Smooth muscle cell (in vitro differentiated cells): ENCODE measurements at regions not wholly inside any gene's neighbourhood (a gene's known extent, or its start where the extent isn't known, plus 50 kb on each side); places are given as distances from the start of the nearest gene placed in this dataset.

Experiments
- DNase-seq: peaks from one replicate; lab custom pipeline; 2025; ENCODE audit not compliant: unreplicated experiment; lab: John Stamatoyannopoulos, UW
- H2AFZ ChIP-seq: fragments of 200-600 bp; sonication (generic); 2 replicates; pipeline ENCODE4 v1.6.0; 2016; ENCODE audit warnings: antibody characterized with exemption, low read depth, mild to moderate bottlenecking
- H3F3A ChIP-seq: fragments of 200-600 bp; sonication (generic); 2 replicates; pipeline ENCODE4 v1.6.0; 2017; ENCODE audit warnings: antibody characterized with exemption, low read depth
- H3K27ac ChIP-seq: fragments of 200-600 bp; sonication (generic); 2 replicates; pipeline ENCODE4 v1.5.1; 2016; ENCODE audit warnings: low read depth, mild to moderate bottlenecking
- H3K27me3 ChIP-seq: fragments of 200-600 bp; sonication (generic); 2 replicates; pipeline ENCODE4 v1.6.1; 2016; ENCODE audit warnings: low read depth, mild to moderate bottlenecking
- H3K36me3 ChIP-seq: fragments of 200-600 bp; sonication (generic); 2 replicates; pipeline ENCODE4 v1.5.1; 2016; ENCODE audit warnings: low read depth
- H3K4me1 ChIP-seq: fragments of 200-600 bp; sonication (generic); 2 replicates; pipeline ENCODE4 v1.5.1; 2016; ENCODE audit warnings: low read depth
- H3K4me2 ChIP-seq: fragments of 200-600 bp; sonication (generic); 2 replicates; pipeline ENCODE4 v1.6.0; 2016; ENCODE audit warnings: mild to moderate bottlenecking
- H3K4me3 ChIP-seq: fragments of 200-600 bp; sonication (generic); 2 replicates; pipeline ENCODE4 v1.5.1; 2016; ENCODE audit warnings: mild to moderate bottlenecking
- H3K79me2 ChIP-seq: fragments of 200-600 bp; sonication (generic); 2 replicates; pipeline ENCODE4 v1.6.0; 2016; ENCODE audit warnings: low read depth, mild to moderate bottlenecking
- H3K9ac ChIP-seq: fragments of 200-600 bp; sonication (generic); 2 replicates; pipeline ENCODE4 v1.6.0; 2016; ENCODE audit warnings: low read depth
- H3K9me3 ChIP-seq: fragments of 200-600 bp; sonication (generic); replicated peaks from 2 replicates; pipeline ENCODE4 v1.5.1; 2016; ENCODE audit warnings: low read depth
- H4K20me1 ChIP-seq: fragments of 200-600 bp; sonication (generic); 2 replicates; pipeline ENCODE4 v1.6.0; 2016; ENCODE audit warnings: low read depth
- CTCF ChIP-seq: fragments of 200-600 bp; sonication (generic); IDR thresholded peaks from 2 replicates; pipeline ENCODE4 v1.5.1; 2017; ENCODE audit warnings: borderline replicate concordance, mild to moderate bottlenecking, antibody characterized with exemption; ENCODE audit not compliant: insufficient read depth, poor library complexity, severe bottlenecking
- whole genome bisulfite sequencing: methylation state at CpG from one replicate; pipeline ENCODE4 v1.1.7; 2016; ENCODE audit warnings: low lambda C conversion rate; 5-methylcytosine and 5-hydroxymethylcytosine counted together

GRCh38 chr4:97330917-97331316 is 812.4 kb downstream of the STPG2 start:
- H3K36me3 ChIP-seq = no peaks in the 10 kb centered on the region
- H3K27ac ChIP-seq = no peak overlapping the region
- H3K4me3 ChIP-seq = no peak overlapping the region
- 15% methylated on average over 1 of the region's 1 CpG for WGBS
- peaks cover 9% of the 10 kb centered on the region for H3K4me1 ChIP-seq
- no peak overlapping the region for H2AFZ ChIP-seq
- no peaks in the 10 kb centered on the region for H3K27me3 ChIP-seq
- no peak overlapping the region for H3K4me2 ChIP-seq
- H3F3A ChIP-seq = no peaks in the 10 kb centered on the region
- no peaks in the 10 kb centered on the region for H4K20me1 ChIP-seq
- H3K79me2 ChIP-seq = no peaks in the 10 kb centered on the region
- no peak for TF ChIP-seq CTCF
- H3K9ac ChIP-seq = no peak overlapping the region
- no peaks in the 10 kb centered on the region for H3K9me3 ChIP-seq
- no peak for DNase-seq

GRCh38 chr4:97334348-97334747 is 808.9 kb downstream of the STPG2 start:
- Histone ChIP-seq H4K20me1 (no peaks in the 10 kb centered on the region), H3K9me3 (peaks cover under 1% of the 10 kb centered on the region), H3K27ac (no peak overlapping the region), H3K27me3 (no peaks in the 10 kb centered on the region), H3K4me3 (no peak overlapping the region), H3K36me3 (no peaks in the 10 kb centered on the region), H3K4me2 (no peak overlapping the region), H3F3A (no peaks in the 10 kb centered on the region), H3K79me2 (no peaks in the 10 kb centered on the region), H3K9ac (no peak overlapping the region), H3K4me1 (peaks cover 3% of the 10 kb centered on the region), H2AFZ (no peak overlapping the region)
- no peak for DNase-seq
- TF ChIP-seq CTCF = no peak
- 84% methylated on average over 2 of the region's 2 CpGs for WGBS

GRCh38 chr4:97349468-97350186 is 793.6 kb downstream of the STPG2 start:
- Histone ChIP-seq H3F3A (no peaks in the 10 kb centered on the region), H4K20me1 (no peaks in the 10 kb centered on the region), H3K4me1 (peaks cover 9% of the 10 kb centered on the region), H3K9me3 (no peaks in the 10 kb centered on the region), H3K27ac (no peak overlapping the region), H3K9ac (no peak overlapping the region), H2AFZ (no peak overlapping the region), H3K4me2 (no peak overlapping the region), H3K79me2 (no peaks in the 10 kb centered on the region), H3K36me3 (no peaks in the 10 kb centered on the region), H3K27me3 (no peaks in the 10 kb centered on the region), H3K4me3 (no peak overlapping the region)
- DNase-seq = no peak
- 58% methylated on average over 1 of the region's 1 CpG for WGBS
- no peak for TF ChIP-seq CTCF

GRCh38 chr4:97353876-97354275 is 789.4 kb downstream of the STPG2 start:
- H3K9ac ChIP-seq = no peak overlapping the region
- H3K27ac ChIP-seq = no peak overlapping the region
- peaks cover 9% of the 10 kb centered on the region for H3K4me1 ChIP-seq
- H3K4me3 ChIP-seq = no peak overlapping the region
- no peaks in the 10 kb centered on the region for H3F3A ChIP-seq
- no peaks in the 10 kb centered on the region for H3K27me3 ChIP-seq
- no peaks in the 10 kb centered on the region for H3K9me3 ChIP-seq
- H4K20me1 ChIP-seq = no peaks in the 10 kb centered on the region
- H2AFZ ChIP-seq = no peak overlapping the region
- no peaks in the 10 kb centered on the region for H3K79me2 ChIP-seq
- WGBS = 37% methylated on average over 1 of the region's 1 CpG
- no peak overlapping the region for H3K4me2 ChIP-seq
- no peak for TF ChIP-seq CTCF
- no peaks in the 10 kb centered on the region for H3K36me3 ChIP-seq
- no peak for DNase-seq
